ENCODE measurements at regions not wholly inside any gene's neighbourhood (a gene's known extent, or its start where the extent isn't known, plus 50 kb on each side); places are given as distances from the start of the nearest gene placed in this dataset.

DNA sequence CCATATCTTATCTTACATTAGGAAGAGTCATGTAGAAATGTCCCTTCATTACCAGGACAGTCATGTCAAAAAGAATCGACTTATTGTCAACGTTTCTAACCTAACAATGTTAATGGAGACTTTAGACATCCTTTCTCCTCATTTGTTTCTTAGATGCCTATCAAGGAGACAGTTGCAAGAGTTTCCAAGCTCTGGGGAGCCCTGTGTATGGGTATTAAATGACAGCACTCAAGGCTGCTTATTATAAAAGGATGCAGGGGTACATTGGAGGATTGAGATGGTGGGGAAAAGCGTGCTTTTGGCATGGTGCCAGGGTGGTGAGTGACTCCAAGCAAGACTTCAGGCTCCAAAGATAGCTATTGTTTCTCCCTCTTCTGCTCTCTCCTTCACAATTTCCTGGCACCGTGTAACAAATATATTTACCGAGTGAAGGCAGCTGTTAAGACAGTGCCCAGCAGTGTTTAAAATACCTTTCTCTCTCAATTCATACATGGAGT, 461.3 kb upstream of the CLINT1 start:
- DNase-seq (ENCODE audit: extremely low spot score, unreplicated experiment), result no peak
- H3K27me3 Mint-ChIP-seq (ENCODE audit: unreplicated experiment), result no peaks in the 10 kb centered on the region
- H3K36me3 Mint-ChIP-seq (ENCODE audit: unreplicated experiment), result no peaks in the 10 kb centered on the region

GRCh38 chr5:158317507-158317906, 458.6 kb upstream of the CLINT1 start:
- Mint-ChIP-seq H3K4me3 (ENCODE audit: unreplicated experiment) (no peak overlapping the region), H3K36me3 (ENCODE audit: unreplicated experiment) (no peaks in the 10 kb centered on the region), H3K4me1 (ENCODE audit: unreplicated experiment) (no peaks in the 10 kb centered on the region), H3K9me3 (ENCODE audit: unreplicated experiment) (no peaks in the 10 kb centered on the region), H3K27me3 (ENCODE audit: unreplicated experiment) (no peaks in the 10 kb centered on the region), H3K27ac (ENCODE audit: unreplicated experiment) (no peak overlapping the region)
- DNase-seq (ENCODE audit: extremely low spot score, unreplicated experiment), result no peak
- TF ChIP-seq, protein P1, sequence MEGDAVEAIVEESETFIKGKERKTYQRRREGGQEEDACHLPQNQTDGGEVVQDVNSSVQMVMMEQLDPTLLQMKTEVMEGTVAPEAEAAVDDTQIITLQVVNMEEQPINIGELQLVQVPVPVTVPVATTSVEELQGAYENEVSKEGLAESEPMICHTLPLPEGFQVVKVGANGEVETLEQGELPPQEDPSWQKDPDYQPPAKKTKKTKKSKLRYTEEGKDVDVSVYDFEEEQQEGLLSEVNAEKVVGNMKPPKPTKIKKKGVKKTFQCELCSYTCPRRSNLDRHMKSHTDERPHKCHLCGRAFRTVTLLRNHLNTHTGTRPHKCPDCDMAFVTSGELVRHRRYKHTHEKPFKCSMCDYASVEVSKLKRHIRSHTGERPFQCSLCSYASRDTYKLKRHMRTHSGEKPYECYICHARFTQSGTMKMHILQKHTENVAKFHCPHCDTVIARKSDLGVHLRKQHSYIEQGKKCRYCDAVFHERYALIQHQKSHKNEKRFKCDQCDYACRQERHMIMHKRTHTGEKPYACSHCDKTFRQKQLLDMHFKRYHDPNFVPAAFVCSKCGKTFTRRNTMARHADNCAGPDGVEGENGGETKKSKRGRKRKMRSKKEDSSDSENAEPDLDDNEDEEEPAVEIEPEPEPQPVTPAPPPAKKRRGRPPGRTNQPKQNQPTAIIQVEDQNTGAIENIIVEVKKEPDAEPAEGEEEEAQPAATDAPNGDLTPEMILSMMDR (IDR thresholded peaks at IDR 0.05), result no peak

More for the DNA sequence above, 461.3 kb upstream of the CLINT1 start:
- H3K9me3 Mint-ChIP-seq (ENCODE audit: unreplicated experiment), result no peaks in the 10 kb centered on the region
- H3K4me1 Mint-ChIP-seq (ENCODE audit: unreplicated experiment), result no peaks in the 10 kb centered on the region
- TF ChIP-seq, protein P1 (IDR thresholded peaks at IDR 0.05), result no peak
- no peak overlapping the region for H3K27ac Mint-ChIP-seq (ENCODE audit: unreplicated experiment)
- no peak overlapping the region for H3K4me3 Mint-ChIP-seq (ENCODE audit: unreplicated experiment)

GRCh38 chr5:158313733-158314464, 455.0 kb upstream of the CLINT1 start:
- Mint-ChIP-seq H3K36me3 (ENCODE audit: unreplicated experiment) (no peaks in the 10 kb centered on the region), H3K27ac (ENCODE audit: unreplicated experiment) (no peak overlapping the region), H3K4me3 (ENCODE audit: unreplicated experiment) (no peak overlapping the region), H3K9me3 (ENCODE audit: unreplicated experiment) (no peaks in the 10 kb centered on the region), H3K4me1 (ENCODE audit: unreplicated experiment) (peaks cover 6% of the 10 kb centered on the region), H3K27me3 (ENCODE audit: unreplicated experiment) (peaks cover 10% of the 10 kb centered on the region)
- TF ChIP-seq, protein P1 (IDR thresholded peaks at IDR 0.05), result no peak
- no peak for DNase-seq (ENCODE audit: extremely low spot score, unreplicated experiment)

GRCh38 chr5:158313027-158313732, 454.2 kb upstream of the CLINT1 start:
- Mint-ChIP-seq H3K27me3 (ENCODE audit: unreplicated experiment) (peaks cover 16% of the 10 kb centered on the region), H3K9me3 (ENCODE audit: unreplicated experiment) (no peaks in the 10 kb centered on the region), H3K4me1 (ENCODE audit: unreplicated experiment) (peaks cover 12% of the 10 kb centered on the region), H3K27ac (ENCODE audit: unreplicated experiment) (no peak overlapping the region), H3K4me3 (ENCODE audit: unreplicated experiment) (no peak overlapping the region), H3K36me3 (ENCODE audit: unreplicated experiment) (no peaks in the 10 kb centered on the region)
- TF ChIP-seq, protein P1 (IDR thresholded peaks at IDR 0.05), result no peak
- DNase-seq (ENCODE audit: extremely low spot score, unreplicated experiment), result no peak
